WTC11 (cell line): ENCODE measurements at regions not wholly inside any gene's neighbourhood (a gene's known extent, or its start where the extent isn't known, plus 50 kb on each side); places are given as distances from the start of the nearest gene placed in this dataset.

Experiments
- ATAC-seq: fragments of 200-7000 bp; cut with Tn5 transposase; 2 replicates; pipeline ENCODE4 v1.10.0; 2021; ENCODE audit warnings: mild to moderate bottlenecking, moderate library complexity
- CTCF ChIA-PET: fragments of 300-600 bp; sonication (Branson Sonifier 250); formaldehyde crosslinking; loops from one replicate; lab custom pipeline; 2021; ENCODE audit warnings: antibody characterized with exemption; lab: Charles Lee
- POLR2A ChIA-PET: fragments of 350-600 bp; sonication (Branson Sonifier 250); formaldehyde crosslinking; loops from one replicate; lab custom pipeline; 2021; ENCODE audit warnings: antibody characterized with exemption; lab: Charles Lee
- DNase-seq: peaks from one replicate; pipeline ENCODE4 v3.0.0; 2021; ENCODE audit warnings: low spot score
- H3K27ac Mint-ChIP-seq: 2 replicates; pipeline ENCODE4 v1.8.0; 2021; ENCODE audit warnings: mixed read lengths
- H3K27me3 Mint-ChIP-seq: 2 replicates; pipeline ENCODE4 v1.8.0; 2021; ENCODE audit warnings: low read depth, mild to moderate bottlenecking, moderate library complexity, mixed read lengths
- H3K36me3 Mint-ChIP-seq: 2 replicates; pipeline ENCODE4 v1.8.0; 2021; ENCODE audit warnings: mixed read lengths
- H3K4me1 Mint-ChIP-seq: 2 replicates; pipeline ENCODE4 v1.8.0; 2022; ENCODE audit warnings: mixed read lengths
- H3K4me3 Mint-ChIP-seq: 2 replicates; pipeline ENCODE4 v1.8.0; 2021; ENCODE audit warnings: mild to moderate bottlenecking, moderate library complexity, mixed read lengths
- H3K9me3 Mint-ChIP-seq: 2 replicates; pipeline ENCODE4 v1.8.0; 2021; ENCODE audit warnings: mixed read lengths
- AFF4 ChIP-seq: sonication (generic); formaldehyde crosslinking; IDR thresholded peaks from 2 replicates; pipeline ENCODE4 v1.8.1; 2023; ENCODE audit warnings: mild to moderate bottlenecking, missing genetic modification reagents, borderline replicate concordance
- ATF1 ChIP-seq: sonication (generic); formaldehyde crosslinking; IDR thresholded peaks from 2 replicates; pipeline ENCODE4 v1.8.1; 2023; ENCODE audit warnings: mild to moderate bottlenecking, moderate library complexity, missing genetic modification reagents
- CREM ChIP-seq: sonication (generic); formaldehyde crosslinking; IDR thresholded peaks from 2 replicates; pipeline ENCODE4 v1.8.1; 2022; ENCODE audit warnings: mild to moderate bottlenecking, missing genetic modification reagents, moderate library complexity
- FOXK1 ChIP-seq: sonication (generic); formaldehyde crosslinking; IDR thresholded peaks from 2 replicates; pipeline ENCODE4 v1.8.0; 2022; ENCODE audit warnings: mild to moderate bottlenecking, moderate library complexity, missing genetic modification reagents
- FOXP1 ChIP-seq: sonication (generic); formaldehyde crosslinking; IDR thresholded peaks from 2 replicates; pipeline ENCODE4 v1.8.0; 2022; ENCODE audit warnings: missing genetic modification reagents, mild to moderate bottlenecking, moderate library complexity, borderline replicate concordance
- KAT7 ChIP-seq: sonication (generic); formaldehyde crosslinking; IDR thresholded peaks from 2 replicates; pipeline ENCODE4 v1.8.1; 2023; ENCODE audit warnings: missing genetic modification reagents, mild to moderate bottlenecking, borderline replicate concordance
- NFATC4 ChIP-seq: fragments of 250-450 bp; sonication (Bioruptor Pico); IDR thresholded peaks from 2 replicates; pipeline ENCODE4 v1.9.0; 2021; ENCODE audit warnings: mild to moderate bottlenecking
- NR2C2 ChIP-seq: sonication (generic); formaldehyde crosslinking; IDR thresholded peaks from 2 replicates; pipeline ENCODE4 v1.8.0; 2022; ENCODE audit warnings: mild to moderate bottlenecking, missing genetic modification reagents
- PREB ChIP-seq: sonication (generic); formaldehyde crosslinking; IDR thresholded peaks from 2 replicates; pipeline ENCODE4 v1.8.1; 2022; ENCODE audit warnings: mild to moderate bottlenecking, missing genetic modification reagents, moderate library complexity, borderline replicate concordance
- RELA ChIP-seq: sonication (generic); formaldehyde crosslinking; IDR thresholded peaks from 2 replicates; pipeline ENCODE4 v1.8.1; 2022; ENCODE audit warnings: missing genetic modification reagents, mild to moderate bottlenecking, borderline replicate concordance
- RORB ChIP-seq: fragments of 250-450 bp; sonication (Bioruptor Pico); IDR thresholded peaks from 2 replicates; pipeline ENCODE4 v1.9.0; 2021; ENCODE audit warnings: mild to moderate bottlenecking
- TCF7 ChIP-seq: sonication (generic); formaldehyde crosslinking; IDR thresholded peaks from 2 replicates; pipeline ENCODE4 v1.8.0; 2022; ENCODE audit warnings: mild to moderate bottlenecking, low read depth, missing genetic modification reagents, moderate library complexity
- ZMAT4 ChIP-seq: fragments of 250-450 bp; sonication (Bioruptor Pico); IDR thresholded peaks from 2 replicates; pipeline ENCODE4 v1.9.0; 2021; ENCODE audit warnings: mild to moderate bottlenecking
- ZNF138 ChIP-seq: sonication (generic); formaldehyde crosslinking; conservative IDR thresholded peaks from 2 replicates; pipeline ENCODE4 v1.8.1; 2022; ENCODE audit warnings: mild to moderate bottlenecking, moderate library complexity, missing genetic modification reagents
- ZNF219 ChIP-seq: sonication (generic); formaldehyde crosslinking; IDR thresholded peaks from 2 replicates; pipeline ENCODE4 v1.8.0; 2023; ENCODE audit warnings: missing genetic modification reagents, mild to moderate bottlenecking, borderline replicate concordance
- ZNF232 ChIP-seq: sonication (generic); formaldehyde crosslinking; IDR thresholded peaks from 2 replicates; pipeline ENCODE4 v1.8.0; 2022; ENCODE audit warnings: mild to moderate bottlenecking, missing genetic modification reagents
- ZNF263 ChIP-seq: sonication (generic); formaldehyde crosslinking; IDR thresholded peaks from 2 replicates; pipeline ENCODE4 v1.8.1; 2022; ENCODE audit warnings: low read depth, mild to moderate bottlenecking, moderate library complexity, missing genetic modification reagents
- TF ChIP-seq, protein P1 (sequence below): sonication (generic); formaldehyde crosslinking; conservative IDR thresholded peaks from 2 replicates; pipeline ENCODE4 v1.8.1; 2023; ENCODE audit warnings: mild to moderate bottlenecking, low read depth, missing genetic modification reagents, moderate library complexity
- TF ChIP-seq, protein P2 (sequence below): sonication (generic); formaldehyde crosslinking; IDR thresholded peaks from 2 replicates; pipeline ENCODE4 v1.8.1; 2023; ENCODE audit warnings: mild to moderate bottlenecking, missing genetic modification reagents
- TF ChIP-seq, protein P3 (sequence below): sonication (generic); formaldehyde crosslinking; IDR thresholded peaks from 2 replicates; pipeline ENCODE4 v1.8.1; 2022; ENCODE audit warnings: mild to moderate bottlenecking, moderate library complexity, missing genetic modification reagents
- TF ChIP-seq, protein P4 (sequence below): fragments of 250-450 bp; sonication (Bioruptor Pico); IDR thresholded peaks from 2 replicates; pipeline ENCODE4 v2.1.2; 2022; ENCODE audit warnings: mild to moderate bottlenecking, moderate library complexity
- TF ChIP-seq, protein P5 (sequence below): sonication (generic); formaldehyde crosslinking; IDR thresholded peaks from 2 replicates; pipeline ENCODE4 v1.8.0; 2022; ENCODE audit warnings: mild to moderate bottlenecking, missing genetic modification reagents

DNA sequence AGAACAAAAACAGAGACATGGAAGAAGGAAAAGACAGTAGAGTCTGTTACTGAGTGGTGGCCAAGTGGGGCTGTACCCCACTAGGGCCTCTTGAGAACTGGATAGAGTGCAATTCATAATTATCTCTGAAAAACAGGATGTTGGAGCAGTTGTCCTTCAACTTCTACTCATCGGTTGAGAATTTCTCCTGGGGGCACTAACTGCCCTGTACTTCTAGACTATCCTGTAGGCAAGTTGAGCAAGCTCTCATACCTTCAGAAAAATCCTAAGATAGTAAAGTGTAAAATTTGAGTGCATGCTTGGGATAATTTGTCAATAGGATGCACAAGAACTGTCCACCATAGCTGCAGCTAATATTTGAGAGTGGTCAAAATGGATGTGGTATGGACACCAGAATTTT, 179.7 kb upstream of the CNKSR2 start (continued):
- TF ChIP-seq, protein P1, sequence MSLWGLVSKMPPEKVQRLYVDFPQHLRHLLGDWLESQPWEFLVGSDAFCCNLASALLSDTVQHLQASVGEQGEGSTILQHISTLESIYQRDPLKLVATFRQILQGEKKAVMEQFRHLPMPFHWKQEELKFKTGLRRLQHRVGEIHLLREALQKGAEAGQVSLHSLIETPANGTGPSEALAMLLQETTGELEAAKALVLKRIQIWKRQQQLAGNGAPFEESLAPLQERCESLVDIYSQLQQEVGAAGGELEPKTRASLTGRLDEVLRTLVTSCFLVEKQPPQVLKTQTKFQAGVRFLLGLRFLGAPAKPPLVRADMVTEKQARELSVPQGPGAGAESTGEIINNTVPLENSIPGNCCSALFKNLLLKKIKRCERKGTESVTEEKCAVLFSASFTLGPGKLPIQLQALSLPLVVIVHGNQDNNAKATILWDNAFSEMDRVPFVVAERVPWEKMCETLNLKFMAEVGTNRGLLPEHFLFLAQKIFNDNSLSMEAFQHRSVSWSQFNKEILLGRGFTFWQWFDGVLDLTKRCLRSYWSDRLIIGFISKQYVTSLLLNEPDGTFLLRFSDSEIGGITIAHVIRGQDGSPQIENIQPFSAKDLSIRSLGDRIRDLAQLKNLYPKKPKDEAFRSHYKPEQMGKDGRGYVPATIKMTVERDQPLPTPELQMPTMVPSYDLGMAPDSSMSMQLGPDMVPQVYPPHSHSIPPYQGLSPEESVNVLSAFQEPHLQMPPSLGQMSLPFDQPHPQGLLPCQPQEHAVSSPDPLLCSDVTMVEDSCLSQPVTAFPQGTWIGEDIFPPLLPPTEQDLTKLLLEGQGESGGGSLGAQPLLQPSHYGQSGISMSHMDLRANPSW (CRISPR knock-in tag), result no peak
- no peak for TF ChIP-seq PREB (CRISPR knock-in tag)
- TF ChIP-seq, protein P2, sequence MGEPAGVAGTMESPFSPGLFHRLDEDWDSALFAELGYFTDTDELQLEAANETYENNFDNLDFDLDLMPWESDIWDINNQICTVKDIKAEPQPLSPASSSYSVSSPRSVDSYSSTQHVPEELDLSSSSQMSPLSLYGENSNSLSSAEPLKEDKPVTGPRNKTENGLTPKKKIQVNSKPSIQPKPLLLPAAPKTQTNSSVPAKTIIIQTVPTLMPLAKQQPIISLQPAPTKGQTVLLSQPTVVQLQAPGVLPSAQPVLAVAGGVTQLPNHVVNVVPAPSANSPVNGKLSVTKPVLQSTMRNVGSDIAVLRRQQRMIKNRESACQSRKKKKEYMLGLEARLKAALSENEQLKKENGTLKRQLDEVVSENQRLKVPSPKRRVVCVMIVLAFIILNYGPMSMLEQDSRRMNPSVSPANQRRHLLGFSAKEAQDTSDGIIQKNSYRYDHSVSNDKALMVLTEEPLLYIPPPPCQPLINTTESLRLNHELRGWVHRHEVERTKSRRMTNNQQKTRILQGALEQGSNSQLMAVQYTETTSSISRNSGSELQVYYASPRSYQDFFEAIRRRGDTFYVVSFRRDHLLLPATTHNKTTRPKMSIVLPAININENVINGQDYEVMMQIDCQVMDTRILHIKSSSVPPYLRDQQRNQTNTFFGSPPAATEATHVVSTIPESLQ (CRISPR knock-in tag), result no peak
- no peak for TF ChIP-seq RORB (CRISPR knock-in tag)
- no peak for TF ChIP-seq RELA (CRISPR knock-in tag)
- no peak for TF ChIP-seq TCF7 (CRISPR knock-in tag)
- TF ChIP-seq ZNF219, result no peak
- no peak for TF ChIP-seq ZNF232 (CRISPR knock-in tag)
- no peak for TF ChIP-seq KAT7 (CRISPR knock-in tag)
- TF ChIP-seq ZMAT4 (CRISPR knock-in tag), result no peak
- no peak for TF ChIP-seq AFF4 (CRISPR knock-in tag)
- no peak for TF ChIP-seq CREM (CRISPR knock-in tag)
- no peak for TF ChIP-seq NR2C2 (CRISPR knock-in tag)
- TF ChIP-seq, all 79 proteins: peak for 0

DNA sequence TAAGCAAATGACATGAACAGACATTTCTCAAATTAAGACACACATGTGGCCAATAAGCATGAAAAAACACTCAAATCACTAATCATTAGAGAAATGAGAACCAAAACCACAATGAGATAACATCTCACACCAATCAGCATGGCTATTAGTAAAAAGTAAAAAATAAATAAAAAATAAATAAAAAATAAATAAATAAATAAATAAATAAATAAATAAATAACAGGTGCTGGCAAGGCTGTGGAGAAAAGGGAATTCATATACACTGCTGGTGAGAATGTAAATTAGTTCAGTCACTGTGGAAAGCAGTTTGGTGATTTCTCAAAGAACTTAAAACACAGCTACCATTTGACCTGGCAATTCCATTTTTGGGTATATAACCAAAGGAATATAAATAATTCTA, 167.1 kb upstream of the CNKSR2 start:
- no peak for TF ChIP-seq RORB (CRISPR knock-in tag)
- TF ChIP-seq RELA (CRISPR knock-in tag), result no peak
- no peak for TF ChIP-seq ATF1 (CRISPR knock-in tag)
- TF ChIP-seq ZNF263 (CRISPR knock-in tag), result no peak
- TF ChIP-seq, protein P3, sequence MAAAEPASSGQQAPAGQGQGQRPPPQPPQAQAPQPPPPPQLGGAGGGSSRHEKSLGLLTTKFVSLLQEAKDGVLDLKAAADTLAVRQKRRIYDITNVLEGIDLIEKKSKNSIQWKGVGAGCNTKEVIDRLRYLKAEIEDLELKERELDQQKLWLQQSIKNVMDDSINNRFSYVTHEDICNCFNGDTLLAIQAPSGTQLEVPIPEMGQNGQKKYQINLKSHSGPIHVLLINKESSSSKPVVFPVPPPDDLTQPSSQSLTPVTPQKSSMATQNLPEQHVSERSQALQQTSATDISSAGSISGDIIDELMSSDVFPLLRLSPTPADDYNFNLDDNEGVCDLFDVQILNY (CRISPR knock-in tag), result no peak
- TF ChIP-seq, protein P4, sequence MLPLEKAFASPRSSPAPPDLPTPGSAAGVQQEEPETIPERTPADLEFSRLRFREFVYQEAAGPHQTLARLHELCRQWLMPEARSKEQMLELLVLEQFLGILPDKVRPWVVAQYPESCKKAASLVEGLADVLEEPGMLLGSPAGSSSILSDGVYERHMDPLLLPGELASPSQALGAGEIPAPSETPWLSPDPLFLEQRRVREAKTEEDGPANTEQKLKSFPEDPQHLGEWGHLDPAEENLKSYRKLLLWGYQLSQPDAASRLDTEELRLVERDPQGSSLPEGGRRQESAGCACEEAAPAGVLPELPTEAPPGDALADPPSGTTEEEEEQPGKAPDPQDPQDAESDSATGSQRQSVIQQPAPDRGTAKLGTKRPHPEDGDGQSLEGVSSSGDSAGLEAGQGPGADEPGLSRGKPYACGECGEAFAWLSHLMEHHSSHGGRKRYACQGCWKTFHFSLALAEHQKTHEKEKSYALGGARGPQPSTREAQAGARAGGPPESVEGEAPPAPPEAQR (CRISPR knock-in tag), result no peak
- TF ChIP-seq, protein P5, sequence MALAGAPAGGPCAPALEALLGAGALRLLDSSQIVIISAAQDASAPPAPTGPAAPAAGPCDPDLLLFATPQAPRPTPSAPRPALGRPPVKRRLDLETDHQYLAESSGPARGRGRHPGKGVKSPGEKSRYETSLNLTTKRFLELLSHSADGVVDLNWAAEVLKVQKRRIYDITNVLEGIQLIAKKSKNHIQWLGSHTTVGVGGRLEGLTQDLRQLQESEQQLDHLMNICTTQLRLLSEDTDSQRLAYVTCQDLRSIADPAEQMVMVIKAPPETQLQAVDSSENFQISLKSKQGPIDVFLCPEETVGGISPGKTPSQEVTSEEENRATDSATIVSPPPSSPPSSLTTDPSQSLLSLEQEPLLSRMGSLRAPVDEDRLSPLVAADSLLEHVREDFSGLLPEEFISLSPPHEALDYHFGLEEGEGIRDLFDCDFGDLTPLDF (CRISPR knock-in tag), result no peak
- no peak for TF ChIP-seq NFATC4 (CRISPR knock-in tag)
- no peak for TF ChIP-seq FOXP1
- no peak for TF ChIP-seq ZNF138 (CRISPR knock-in tag)
- no peak for TF ChIP-seq ZMAT4 (CRISPR knock-in tag)
- TF ChIP-seq FOXK1 (CRISPR knock-in tag), result no peak

More for the DNA sequence above, 167.1 kb upstream of the CNKSR2 start:
- DNase-seq (no peak), ATAC-seq (no peak)
- Mint-ChIP-seq H3K9me3 (peaks cover 7% of the 10 kb centered on the region), H3K27me3 (no peaks in the 10 kb centered on the region), H3K36me3 (peaks cover 6% of the 10 kb centered on the region), H3K4me3 (no peak overlapping the region), H3K27ac (no peak overlapping the region), H3K4me1 (no peaks in the 10 kb centered on the region)
- ChIA-PET CTCF (no interaction called here), POLR2A (no interaction called here)
